Middle frontal gyrus (tissue), 1 donor: ENCODE measurements at regions not wholly inside any gene's neighbourhood (a gene's known extent, or its start where the extent isn't known, plus 50 kb on each side); places are given as distances from the start of the nearest gene placed in this dataset.
"Not testable (repeated sequence)": the region's sequence is repeated elsewhere in the genome, so short reads cannot be mapped to it uniquely, and the experiment has no call there.

ENCODE experiments used
- DNase-seq: peaks from one replicate; pipeline ENCODE4 v3.0.0-alpha.2; 2015; ENCODE audit warnings: low spot score; ENCODE audit errors: extremely low spot score

DNA sequence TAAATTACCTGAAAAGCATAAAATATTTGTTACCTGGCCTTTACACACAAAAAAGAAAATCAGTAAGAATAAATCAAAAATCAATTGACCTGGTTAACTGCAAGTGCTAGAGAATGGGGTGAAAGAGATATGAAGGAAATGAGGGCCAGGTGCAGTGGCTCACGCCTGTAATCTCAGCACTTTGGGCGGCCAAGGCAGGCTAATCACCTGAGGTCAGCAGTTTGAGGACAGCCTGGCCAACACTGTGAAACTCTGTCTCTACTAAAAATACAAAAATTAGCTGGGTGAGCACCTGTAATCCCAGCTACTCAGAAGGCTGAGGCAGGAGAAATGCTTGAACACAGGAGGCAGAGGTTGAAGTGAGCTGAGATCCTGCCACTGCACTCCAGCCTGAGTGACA is 1908.7 kb downstream of the PCDH9 start:
- DNase-seq = not testable (repeated sequence)

- no peak for DNase-seq
Observed at GRCh38 chr13:65314008-65314407, 1916.1 kb downstream of the PCDH9 start.

- no peak for DNase-seq
Observed at GRCh38 chr13:65310663-65311328, 1919.3 kb downstream of the PCDH9 start.

GRCh38 chr13:65309906-65310305 is 1920.2 kb downstream of the PCDH9 start:
- DNase-seq = no peak

- not testable (repeated sequence) for DNase-seq
Observed at GRCh38 chr13:65308729-65309128, 1921.4 kb downstream of the PCDH9 start.

DNA sequence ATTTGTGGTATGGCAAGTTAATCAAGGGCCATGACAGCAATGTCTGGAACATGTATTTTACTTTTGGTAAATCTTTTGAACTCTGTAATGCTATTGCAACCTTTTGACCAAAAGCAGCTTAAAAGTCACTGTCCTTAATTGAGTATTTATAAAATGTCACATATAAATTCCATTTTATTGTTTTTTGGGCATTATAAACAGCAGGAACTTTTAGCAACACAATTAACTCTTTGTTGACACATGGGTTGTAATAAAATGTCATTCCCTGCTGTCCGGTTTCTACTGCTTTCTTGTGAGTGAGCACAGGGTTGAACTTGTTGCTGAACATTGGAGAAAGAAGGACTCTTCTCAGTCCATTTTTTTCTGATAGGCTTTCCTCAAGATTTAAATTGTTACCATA is 1923.1 kb downstream of the PCDH9 start:
- DNase-seq = no peak

- no peak for DNase-seq
Observed at GRCh38 chr13:65302691-65303090, 1927.4 kb downstream of the PCDH9 start.

- DNase-seq = no peak
Observed at GRCh38 chr13:65301506-65301905, 1928.6 kb downstream of the PCDH9 start.

DNA sequence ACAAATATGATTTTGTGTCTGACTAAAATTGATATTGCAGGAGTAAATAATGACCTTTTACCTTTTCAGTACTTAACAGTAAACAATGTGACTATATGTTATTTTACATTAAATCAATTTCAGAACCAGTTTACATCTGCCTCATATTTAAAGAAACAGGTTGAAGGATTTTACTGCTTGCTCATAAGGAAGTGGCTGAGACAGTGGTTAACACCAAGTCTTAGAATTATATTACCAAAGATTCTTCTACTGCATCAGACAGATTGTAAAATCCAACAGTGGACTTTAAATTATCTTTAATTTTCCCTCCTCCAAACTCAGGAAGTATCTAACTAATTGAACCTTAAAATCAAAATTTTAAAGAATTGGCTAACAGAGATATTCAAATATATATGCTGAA is 1929.9 kb downstream of the PCDH9 start:
- DNase-seq = no peak

DNA sequence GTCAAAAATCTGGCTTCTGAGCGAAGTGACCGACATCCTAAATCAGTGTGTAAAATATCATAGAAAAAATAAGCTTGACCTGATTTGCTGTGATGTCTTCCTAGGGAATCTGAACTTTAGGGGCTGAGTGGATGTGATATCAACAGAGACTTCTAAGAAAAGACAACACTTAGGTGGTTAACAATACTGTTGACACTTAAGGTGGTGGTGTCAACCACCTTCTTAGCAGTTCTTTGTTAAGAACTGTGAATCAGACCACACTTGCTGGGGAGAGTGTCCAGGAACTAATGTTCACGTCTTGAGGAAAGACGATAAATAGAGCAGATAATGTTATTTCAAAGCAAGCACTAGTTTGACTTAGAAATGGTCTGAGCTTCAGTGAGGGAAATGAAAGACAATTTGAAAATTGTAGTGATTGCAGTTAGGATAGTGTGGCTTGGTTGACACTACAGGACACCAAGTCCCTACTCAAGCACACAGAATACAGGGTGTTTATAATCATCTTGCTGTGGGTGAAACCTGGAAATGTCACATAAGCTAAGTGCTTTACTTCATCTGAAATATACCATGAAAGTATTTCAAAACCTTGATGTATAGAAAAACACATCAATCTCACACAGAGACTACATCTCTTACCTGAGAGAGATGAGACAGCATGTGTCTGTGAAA is 1936.5 kb downstream of the PCDH9 start:
- no peak for DNase-seq

DNA sequence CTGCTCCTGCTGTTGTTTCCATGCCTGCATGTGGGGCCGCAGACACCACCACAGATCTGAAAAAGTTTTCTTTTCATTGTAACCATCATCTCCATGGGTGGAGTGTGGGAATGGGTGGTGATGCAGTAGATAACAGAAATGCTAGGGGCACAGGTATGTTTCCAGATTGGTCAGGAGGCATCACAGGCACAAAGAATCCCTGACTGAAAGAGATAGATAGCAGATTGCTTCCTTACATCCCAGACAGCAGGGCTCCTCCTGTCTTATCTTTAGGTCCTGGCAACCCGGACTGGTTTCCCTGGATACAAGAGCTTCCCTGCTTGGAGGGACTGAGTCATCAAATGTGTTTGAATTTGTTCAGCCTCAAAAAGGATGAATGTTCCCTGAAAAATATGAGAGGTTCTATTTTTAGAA is 1937.6 kb downstream of the PCDH9 start:
- peak; percentile 26 for DNase-seq

DNA sequence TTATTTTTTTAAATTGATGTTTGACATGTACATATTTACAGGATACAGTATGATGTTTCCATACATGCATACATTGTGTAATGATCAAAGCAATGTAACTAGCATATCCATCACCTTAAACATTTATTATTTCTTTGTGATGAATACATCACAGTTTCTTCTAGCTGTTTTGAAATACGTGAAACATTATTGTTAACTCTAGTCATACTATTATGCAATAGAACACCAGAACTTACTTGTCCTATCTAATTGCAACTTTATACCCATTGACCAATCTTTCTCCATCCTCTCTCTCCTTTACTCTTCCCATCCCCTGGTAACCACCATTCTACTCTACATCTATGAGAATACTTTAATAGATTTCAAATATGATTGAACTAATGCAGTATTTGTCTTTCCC is 1942.7 kb downstream of the PCDH9 start:
- no peak for DNase-seq

GRCh38 chr13:65275838-65276630 is 1954.1 kb downstream of the PCDH9 start:
- no peak for DNase-seq

- DNase-seq = no peak
Observed at GRCh38 chr13:65275108-65275507, 1955.0 kb downstream of the PCDH9 start.

- DNase-seq = not testable (repeated sequence)
Observed at GRCh38 chr13:65273811-65274420, 1956.2 kb downstream of the PCDH9 start.

DNA sequence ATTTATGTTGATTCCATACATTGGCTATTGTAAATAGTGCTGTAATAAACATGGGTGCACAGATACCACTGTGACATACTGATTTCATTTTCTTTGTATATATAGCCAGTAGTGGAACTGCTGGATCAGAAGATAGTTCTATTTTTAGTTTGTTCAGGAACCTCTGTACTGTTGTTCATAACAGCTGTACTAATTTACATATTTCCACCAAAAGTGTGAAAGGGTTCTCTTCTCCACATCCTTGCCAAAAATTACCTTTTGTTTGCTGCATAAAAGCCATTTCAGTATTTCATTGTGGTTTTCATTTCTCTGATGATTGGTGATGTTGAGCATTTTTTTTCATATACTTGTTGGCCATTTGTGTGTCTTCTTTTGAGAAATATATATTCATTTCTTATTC is 1962.1 kb downstream of the PCDH9 start:
- DNase-seq = no peak

GRCh38 chr13:65265988-65266387 is 1964.1 kb downstream of the PCDH9 start:
- no peak for DNase-seq

DNA sequence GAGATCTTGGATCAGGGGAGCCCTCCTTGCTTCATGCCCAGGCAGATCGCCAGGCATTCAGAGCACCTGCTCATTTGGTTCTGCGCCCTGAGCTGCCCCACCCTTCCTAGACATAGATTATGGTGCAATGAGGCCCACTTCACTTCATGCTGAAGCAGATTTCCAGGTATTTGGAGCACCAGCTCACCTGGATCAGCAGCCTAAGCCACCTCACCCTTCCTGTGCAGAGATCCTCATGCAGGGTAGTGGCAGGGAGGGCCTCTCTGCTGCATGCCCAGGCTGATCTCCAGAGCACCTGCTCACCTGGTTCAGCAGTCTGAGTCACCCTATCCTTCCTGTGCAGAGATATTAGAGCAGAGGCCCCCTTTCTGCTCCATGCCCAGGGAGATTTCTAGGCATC is 1966.1 kb downstream of the PCDH9 start:
- no peak for DNase-seq

GRCh38 chr13:65260946-65261891 is 1968.9 kb downstream of the PCDH9 start:
- no peak for DNase-seq

DNA sequence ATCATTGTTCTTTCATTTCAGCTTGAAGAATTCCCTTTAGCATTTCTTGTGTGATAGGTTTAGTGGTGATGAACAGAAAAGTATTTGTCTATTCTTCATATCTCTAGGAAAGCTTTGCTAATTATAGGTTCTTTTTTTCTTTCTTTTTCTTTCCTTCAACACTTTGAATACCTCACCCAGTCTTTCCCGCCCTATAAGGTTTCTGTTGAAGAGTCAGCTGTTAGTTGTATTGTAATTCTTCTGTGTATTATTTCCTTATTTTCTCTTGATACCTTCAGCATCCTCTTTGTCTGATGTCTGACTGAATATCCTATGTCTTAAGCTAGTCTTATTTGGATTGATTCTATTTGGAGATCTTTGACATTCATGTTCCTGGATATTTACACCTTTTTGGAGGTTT is 1989.4 kb downstream of the PCDH9 start:
- no peak for DNase-seq
